CD4-positive, alpha-beta T cell (primary cell): ENCODE measurements at regions not wholly inside any gene's neighbourhood (a gene's known extent, or its start where the extent isn't known, plus 50 kb on each side); places are given as distances from the start of the nearest gene placed in this dataset.

Source experiments
- ATAC-seq: fragments of 200-7000 bp; cut with Tn5 transposase; one replicate; pipeline ENCODE4 v1.10.0; 2022; ENCODE audit warnings: mild to moderate bottlenecking; ENCODE audit not compliant: poor library complexity
- CTCF ChIA-PET: fragments of 350-600 bp; sonication (Branson Sonifier 250); formaldehyde crosslinking; loops from one replicate; lab custom pipeline; 2021; ENCODE audit warnings: antibody characterized with exemption, inconsistent platforms; lab: Charles Lee
- POLR2A ChIA-PET: fragments of 350-600 bp; sonication (Branson Sonifier 250); formaldehyde crosslinking; loops from one replicate; lab custom pipeline; 2021; ENCODE audit warnings: antibody characterized with exemption, inconsistent platforms; lab: Charles Lee
- DNase-seq, 14 experiments: peaks; one replicate each; pipeline ENCODE4 v3.0.0-alpha.2; 2013 to 2020; ENCODE audit warnings: mixed read lengths in 2 of 14
- H3K27ac ChIP-seq, 2 donors: one replicate each; pipeline versions ENCODE4 v1.5.1 to v1.7.0; 2013; ENCODE audit warnings: low read length in 2 of 2, low read depth in 1 of 2, mild to moderate bottlenecking in 1 of 2
- H3K27me3 ChIP-seq, 2 experiments: 1 replicate in 1 of 2; 2 replicates in 1 of 2; pipeline versions ENCODE4 v1.6.1 to v1.7.0; 2013; ENCODE audit warnings: low read length in 2 of 2, control low read depth in 1 of 2, mild to moderate bottlenecking in 1 of 2, moderate library complexity in 1 of 2; ENCODE audit not compliant: insufficient read depth in 2 of 2, control insufficient read depth in 1 of 2
- H3K36me3 ChIP-seq: one replicate; pipeline ENCODE4 v1.6.1; 2013; ENCODE audit warnings: low read length, control low read depth; ENCODE audit not compliant: insufficient read depth
- H3K4me1 ChIP-seq: one replicate; pipeline ENCODE4 v1.6.1; 2013; ENCODE audit warnings: low read length, control low read depth; ENCODE audit not compliant: insufficient read depth
- H3K4me3 ChIP-seq: one replicate; pipeline ENCODE4 v1.5.1; 2013; ENCODE audit warnings: mild to moderate bottlenecking, low read length, moderate library complexity
- H3K9me3 ChIP-seq, 2 experiments: 1 replicate in 1 of 2; 2 replicates in 1 of 2; pipeline versions ENCODE4 v1.6.1 to v1.7.0; 2013; ENCODE audit warnings: low read length in 2 of 2, mild to moderate bottlenecking in 2 of 2, control low read depth in 1 of 2, moderate library complexity in 1 of 2; ENCODE audit not compliant: control insufficient read depth in 1 of 2, insufficient read depth in 1 of 2
- H3K27ac Mint-ChIP-seq: one replicate; pipeline ENCODE4 v1.8.0; 2020; ENCODE audit warnings: mixed read lengths
- H3K27me3 Mint-ChIP-seq: one replicate; pipeline ENCODE4 v1.8.0; 2021; ENCODE audit warnings: mixed read lengths
- H3K36me3 Mint-ChIP-seq: one replicate; pipeline ENCODE4 v1.8.0; 2021; ENCODE audit warnings: low read depth, mixed read lengths
- H3K4me1 Mint-ChIP-seq: one replicate; pipeline ENCODE4 v1.8.0; 2021; ENCODE audit warnings: low read depth, mixed read lengths
- H3K4me3 Mint-ChIP-seq: one replicate; pipeline ENCODE4 v1.8.0; 2020; ENCODE audit warnings: mild to moderate bottlenecking, mixed read lengths
- H3K9me3 Mint-ChIP-seq: one replicate; pipeline ENCODE4 v1.8.0; 2020; ENCODE audit warnings: mixed read lengths
- intact Hi-C, 2 experiments: fragments of 100-400 bp; cut with DNase I in 1 of 2; cut with micrococcal nuclease in 1 of 2; formaldehyde crosslinking; loops; one replicate each; pipeline versions ENCODE4 v1.15.1 to v1.9.0; 2023 to 2025; cut with DNase I, micrococcal nuclease
- TF ChIP-seq, protein P1 (sequence below): fragments of 200-600 bp; IDR thresholded peaks from one replicate; pipeline ENCODE4 v1.8.0; 2022; ENCODE audit warnings: antibody characterized with exemption, mild to moderate bottlenecking

DNA sequence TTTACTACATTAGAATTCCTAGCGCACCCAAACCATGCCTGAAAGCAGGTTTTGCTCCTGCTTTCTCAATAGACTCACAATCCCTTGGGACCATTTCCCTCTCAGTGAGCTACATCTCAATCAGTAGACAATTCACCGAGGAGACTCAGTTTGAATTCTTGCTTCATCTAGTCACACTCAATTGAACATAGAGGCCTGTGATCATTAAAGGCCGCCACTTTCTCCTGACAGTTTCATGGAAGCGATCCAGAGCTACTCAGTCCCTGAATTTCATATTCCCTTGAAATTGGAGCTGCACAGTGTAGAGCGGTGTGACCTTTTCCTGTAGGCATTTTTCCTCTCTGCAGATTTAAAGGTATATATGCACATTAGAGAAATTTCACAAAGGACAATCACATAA is 193.9 kb upstream of the SPOCK3 start:
- Mint-ChIP-seq H3K36me3 (no peaks in the 10 kb centered on the region), H3K27me3 (no peaks in the 10 kb centered on the region), H3K4me1 (no peaks in the 10 kb centered on the region), H3K27ac (no peak overlapping the region), H3K9me3 (peaks cover 2% of the 10 kb centered on the region), H3K4me3 (no peak overlapping the region)
- Histone ChIP-seq H3K4me3 (no peak overlapping the region), H3K27ac (no peak overlapping the region), H3K9me3 (peaks cover 9 to 13% of the 10 kb centered on the region in 2 experiments), H3K4me1 (no peaks in the 10 kb centered on the region), H3K27me3 (no peaks in the 10 kb centered on the region), H3K36me3 (no peaks in the 10 kb centered on the region)
- ATAC-seq (no peak), DNase-seq (no peak)
- intact Hi-C loops, result no loop called here
- ChIA-PET CTCF (no interaction called here), POLR2A (no interaction called here)
- TF ChIP-seq, protein P1, sequence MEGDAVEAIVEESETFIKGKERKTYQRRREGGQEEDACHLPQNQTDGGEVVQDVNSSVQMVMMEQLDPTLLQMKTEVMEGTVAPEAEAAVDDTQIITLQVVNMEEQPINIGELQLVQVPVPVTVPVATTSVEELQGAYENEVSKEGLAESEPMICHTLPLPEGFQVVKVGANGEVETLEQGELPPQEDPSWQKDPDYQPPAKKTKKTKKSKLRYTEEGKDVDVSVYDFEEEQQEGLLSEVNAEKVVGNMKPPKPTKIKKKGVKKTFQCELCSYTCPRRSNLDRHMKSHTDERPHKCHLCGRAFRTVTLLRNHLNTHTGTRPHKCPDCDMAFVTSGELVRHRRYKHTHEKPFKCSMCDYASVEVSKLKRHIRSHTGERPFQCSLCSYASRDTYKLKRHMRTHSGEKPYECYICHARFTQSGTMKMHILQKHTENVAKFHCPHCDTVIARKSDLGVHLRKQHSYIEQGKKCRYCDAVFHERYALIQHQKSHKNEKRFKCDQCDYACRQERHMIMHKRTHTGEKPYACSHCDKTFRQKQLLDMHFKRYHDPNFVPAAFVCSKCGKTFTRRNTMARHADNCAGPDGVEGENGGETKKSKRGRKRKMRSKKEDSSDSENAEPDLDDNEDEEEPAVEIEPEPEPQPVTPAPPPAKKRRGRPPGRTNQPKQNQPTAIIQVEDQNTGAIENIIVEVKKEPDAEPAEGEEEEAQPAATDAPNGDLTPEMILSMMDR, result no peak

DNA sequence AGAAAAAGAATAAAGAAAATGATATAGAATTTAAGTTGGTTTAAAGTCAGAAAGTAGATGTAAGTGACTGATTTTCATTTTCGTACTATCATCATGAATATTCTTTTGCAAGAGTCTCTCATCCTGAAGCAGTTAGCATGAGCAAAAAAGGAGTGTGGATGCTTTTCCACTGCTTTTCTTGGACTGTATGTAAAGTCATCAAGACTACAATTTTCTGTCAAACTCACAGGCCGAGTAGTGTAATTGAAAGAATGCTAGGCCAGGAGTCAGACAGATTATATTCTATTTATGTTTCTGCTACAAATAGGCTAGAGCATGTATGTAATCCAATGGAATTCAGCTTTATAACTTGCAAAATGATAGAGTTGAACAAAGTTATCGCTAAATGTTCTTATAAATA is 197.1 kb upstream of the SPOCK3 start:
- no peaks in the 10 kb centered on the region for H3K36me3 ChIP-seq
- no peak for DNase-seq
- ATAC-seq, result no peak
- H3K4me1 ChIP-seq, result no peaks in the 10 kb centered on the region
- Mint-ChIP-seq H3K27ac (no peak overlapping the region), H3K4me3 (no peak overlapping the region), H3K9me3 (peaks cover 6% of the 10 kb centered on the region), H3K27me3 (no peaks in the 10 kb centered on the region), H3K36me3 (no peaks in the 10 kb centered on the region), H3K4me1 (no peaks in the 10 kb centered on the region)
- TF ChIP-seq, protein P1, result no peak
- H3K4me3 ChIP-seq, result no peak overlapping the region
- no peak overlapping the region for H3K27ac ChIP-seq
- POLR2A ChIA-PET, result no interaction called here
- no peaks in the 10 kb centered on the region for H3K27me3 ChIP-seq
- intact Hi-C loops, result no loop called here
- CTCF ChIA-PET, result no interaction called here
- peaks cover 0 to 9% of the 10 kb centered on the region in 2 experiments for H3K9me3 ChIP-seq

DNA sequence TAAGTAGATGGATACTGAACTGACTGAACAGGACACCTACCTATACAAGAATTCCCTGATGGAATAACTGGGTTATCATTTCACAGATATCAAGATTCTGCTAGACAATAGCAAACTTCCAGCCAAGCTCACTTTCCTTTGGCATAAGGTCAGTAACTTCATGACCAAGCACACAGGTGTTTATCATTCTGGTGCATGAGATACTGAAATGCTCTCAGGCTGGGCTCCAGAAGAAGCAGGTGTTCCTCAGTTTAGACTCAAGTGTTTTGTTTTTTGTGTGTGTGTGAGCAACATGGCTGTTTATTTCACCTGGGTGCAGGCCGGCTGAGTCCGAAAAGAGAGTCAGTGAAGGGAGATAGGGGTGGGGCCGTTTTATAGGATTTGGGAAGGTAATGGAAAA is 201.5 kb upstream of the SPOCK3 start:
- H3K27me3 ChIP-seq, result no peaks in the 10 kb centered on the region
- H3K4me1 ChIP-seq, result no peaks in the 10 kb centered on the region
- peaks cover 0 to 9% of the 10 kb centered on the region in 2 experiments for H3K9me3 ChIP-seq
- no peak overlapping the region for H3K4me3 ChIP-seq
- no peak overlapping the region for H3K27ac Mint-ChIP-seq
- ATAC-seq, result no peak
- H3K27me3 Mint-ChIP-seq, result no peaks in the 10 kb centered on the region
- H3K36me3 Mint-ChIP-seq, result no peaks in the 10 kb centered on the region
- no peak for DNase-seq
- H3K4me1 Mint-ChIP-seq, result no peaks in the 10 kb centered on the region
- H3K27ac ChIP-seq, result no peak overlapping the region
- no peak overlapping the region for H3K4me3 Mint-ChIP-seq
- intact Hi-C loops, result no loop called here
- CTCF ChIA-PET, result no interaction called here
- POLR2A ChIA-PET, result no interaction called here
- H3K36me3 ChIP-seq, result no peaks in the 10 kb centered on the region
- peaks cover 11% of the 10 kb centered on the region for H3K9me3 Mint-ChIP-seq
- TF ChIP-seq, protein P1, result no peak
